Fibroblast of lung (primary cell): ENCODE measurements at regions not wholly inside any gene's neighbourhood (a gene's known extent, or its start where the extent isn't known, plus 50 kb on each side); places are given as distances from the start of the nearest gene placed in this dataset.

Source experiments
- DNase-seq, 2 donors: peaks; one replicate each; pipeline versions ENCODE4 v3.0.0 to v3.0.0-alpha.2; 2010; ENCODE audit warnings: low read depth in 2 of 2
- H2AFZ ChIP-seq: 2 replicates; pipeline ENCODE4 v1.5.1; 2012; ENCODE audit warnings: low read length, control low read depth, inconsistent platforms
- H3K27ac ChIP-seq: 2 replicates; pipeline ENCODE4 v1.5.1; 2011; ENCODE audit warnings: low read length, control low read depth; ENCODE audit not compliant: insufficient read depth
- H3K27me3 ChIP-seq: 2 replicates; pipeline ENCODE4 v1.5.1; 2011; ENCODE audit warnings: mild to moderate bottlenecking, low read length; ENCODE audit not compliant: control insufficient read depth, insufficient read depth
- H3K36me3 ChIP-seq: 2 replicates; pipeline ENCODE4 v1.5.1; 2011; ENCODE audit warnings: low read length; ENCODE audit not compliant: control insufficient read depth, insufficient read depth
- H3K4me1 ChIP-seq: 2 replicates; pipeline ENCODE4 v1.5.1; 2011; ENCODE audit warnings: low read length; ENCODE audit not compliant: control insufficient read depth, insufficient read depth; ENCODE audit errors: extremely low read depth
- H3K4me2 ChIP-seq: 2 replicates; pipeline ENCODE4 v1.5.1; 2011; ENCODE audit warnings: low read length, control low read depth; ENCODE audit not compliant: insufficient read depth; ENCODE audit errors: extremely low read depth
- H3K4me3 ChIP-seq, 4 experiments: fragments of 200-600 bp in 1 of 4; sonication (generic) in 1 of 4; replicated peaks in 1 of 4; 2 replicates each; pipeline ENCODE4 v1.5.1; 2011 to 2016; ENCODE audit warnings: low read length in 4 of 4, low read depth in 3 of 4, mild to moderate bottlenecking in 3 of 4, control low read depth in 2 of 4, inconsistent platforms in 1 of 4, mixed read lengths in 1 of 4; ENCODE audit not compliant: insufficient read depth in 1 of 4; ENCODE audit errors: control extremely low read depth in 1 of 4
- H3K79me2 ChIP-seq: 2 replicates; pipeline ENCODE4 v1.5.1; 2012; ENCODE audit warnings: mild to moderate bottlenecking, low read length, inconsistent platforms; ENCODE audit not compliant: control insufficient read depth, insufficient read depth
- H3K9ac ChIP-seq: 2 replicates; pipeline ENCODE4 v1.5.1; 2011; ENCODE audit warnings: mild to moderate bottlenecking, low read length, control low read depth; ENCODE audit not compliant: insufficient read depth
- H3K9me3 ChIP-seq: 2 replicates; pipeline ENCODE4 v1.5.1; 2012; ENCODE audit warnings: low read depth, low read length; ENCODE audit not compliant: control insufficient read depth, insufficient read depth
- H4K20me1 ChIP-seq: 2 replicates; pipeline ENCODE4 v1.5.1; 2011; ENCODE audit warnings: low read length; ENCODE audit not compliant: control insufficient read depth, insufficient read depth; ENCODE audit errors: extremely low read depth
- EZH2 ChIP-seq: IDR thresholded peaks from 2 replicates; pipeline ENCODE4 v1.5.1; 2012; ENCODE audit warnings: low read length, control low read depth, mild to moderate bottlenecking; ENCODE audit errors: missing control alignments
- TF ChIP-seq, protein P1 (sequence below), 2 donors: IDR thresholded peaks in 1 of 2; conservative IDR thresholded peaks in 1 of 2; 1 replicate in 1 of 2; 2 replicates in 1 of 2; pipeline ENCODE4 v1.5.1; 2011 to 2012; ENCODE audit warnings: low read length in 2 of 2, control low read depth in 1 of 2, inconsistent platforms in 1 of 2, low read depth in 1 of 2, mild to moderate bottlenecking in 1 of 2

- H3K27me3 ChIP-seq: no peaks in the 10 kb centered on the region
- no peaks in the 10 kb centered on the region for H3K9me3 ChIP-seq
- H2AFZ ChIP-seq: no peak overlapping the region
- H3K4me2 ChIP-seq: no peak overlapping the region
- H3K27ac ChIP-seq: no peak overlapping the region
- H3K9ac ChIP-seq: no peak overlapping the region
- TF ChIP-seq, protein P1, sequence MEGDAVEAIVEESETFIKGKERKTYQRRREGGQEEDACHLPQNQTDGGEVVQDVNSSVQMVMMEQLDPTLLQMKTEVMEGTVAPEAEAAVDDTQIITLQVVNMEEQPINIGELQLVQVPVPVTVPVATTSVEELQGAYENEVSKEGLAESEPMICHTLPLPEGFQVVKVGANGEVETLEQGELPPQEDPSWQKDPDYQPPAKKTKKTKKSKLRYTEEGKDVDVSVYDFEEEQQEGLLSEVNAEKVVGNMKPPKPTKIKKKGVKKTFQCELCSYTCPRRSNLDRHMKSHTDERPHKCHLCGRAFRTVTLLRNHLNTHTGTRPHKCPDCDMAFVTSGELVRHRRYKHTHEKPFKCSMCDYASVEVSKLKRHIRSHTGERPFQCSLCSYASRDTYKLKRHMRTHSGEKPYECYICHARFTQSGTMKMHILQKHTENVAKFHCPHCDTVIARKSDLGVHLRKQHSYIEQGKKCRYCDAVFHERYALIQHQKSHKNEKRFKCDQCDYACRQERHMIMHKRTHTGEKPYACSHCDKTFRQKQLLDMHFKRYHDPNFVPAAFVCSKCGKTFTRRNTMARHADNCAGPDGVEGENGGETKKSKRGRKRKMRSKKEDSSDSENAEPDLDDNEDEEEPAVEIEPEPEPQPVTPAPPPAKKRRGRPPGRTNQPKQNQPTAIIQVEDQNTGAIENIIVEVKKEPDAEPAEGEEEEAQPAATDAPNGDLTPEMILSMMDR (conservative IDR thresholded peaks at IDR 0.05 in 1 of 2, IDR thresholded peaks at IDR 0.05 in 1 of 2; ENCODE audit: low read depth in 1 of 2, low read length in 2 of 2): no peak
- TF ChIP-seq EZH2: no peak
- H4K20me1 ChIP-seq: no peaks in the 10 kb centered on the region
- DNase-seq: no peak
- H3K4me3 ChIP-seq: no peak overlapping the region
- no peaks in the 10 kb centered on the region for H3K36me3 ChIP-seq
- H3K4me1 ChIP-seq: no peaks in the 10 kb centered on the region
- H3K79me2 ChIP-seq: no peaks in the 10 kb centered on the region
Measured at GRCh38 chr20:40175296-40175695, 513.7 kb downstream of the MAFB start.

GRCh38 chr20:40173872-40174271, 515.2 kb downstream of the MAFB start:
- no peaks in the 10 kb centered on the region for H3K9me3 ChIP-seq
- H3K4me3 ChIP-seq: no peak overlapping the region
- H2AFZ ChIP-seq: no peak overlapping the region
- TF ChIP-seq EZH2: no peak
- TF ChIP-seq, protein P1 (conservative IDR thresholded peaks at IDR 0.05 in 1 of 2, IDR thresholded peaks at IDR 0.05 in 1 of 2; ENCODE audit: low read depth in 1 of 2, low read length in 2 of 2): no peak
- no peaks in the 10 kb centered on the region for H3K4me1 ChIP-seq
- H3K36me3 ChIP-seq: no peaks in the 10 kb centered on the region
- no peaks in the 10 kb centered on the region for H3K27me3 ChIP-seq
- DNase-seq: no peak
- H3K4me2 ChIP-seq: no peak overlapping the region
- no peaks in the 10 kb centered on the region for H3K79me2 ChIP-seq
- no peak overlapping the region for H3K9ac ChIP-seq
- no peaks in the 10 kb centered on the region for H4K20me1 ChIP-seq
- H3K27ac ChIP-seq: no peak overlapping the region

DNA sequence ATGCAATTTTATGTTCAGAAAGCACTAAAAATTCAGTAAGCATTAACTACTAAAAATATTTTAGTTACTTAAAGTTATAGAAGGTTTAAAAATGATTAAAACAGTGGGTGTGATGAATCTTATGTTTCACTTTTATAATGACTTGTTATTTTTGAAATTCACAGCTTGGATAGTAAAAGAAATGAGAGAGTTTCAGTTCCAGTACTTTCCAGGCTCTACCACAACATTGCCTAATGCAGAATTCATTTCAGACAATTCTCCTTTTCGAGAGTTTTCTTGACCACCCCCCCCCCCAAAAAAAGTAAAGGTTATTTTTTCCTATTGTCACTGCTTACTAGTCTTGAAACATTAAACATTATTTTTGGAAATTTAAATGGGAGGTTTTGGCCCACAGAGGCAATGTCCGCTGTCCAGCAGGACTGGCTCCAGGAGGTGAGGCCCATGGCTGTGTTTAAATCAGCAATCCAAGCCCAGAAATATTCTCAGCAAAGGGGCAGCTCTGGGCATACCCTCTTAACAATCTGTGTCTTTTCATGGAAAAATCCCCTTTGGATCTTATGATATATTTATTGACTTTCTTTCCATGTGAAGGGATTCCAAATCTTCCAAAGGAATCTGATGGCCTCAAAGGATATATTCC, 519.9 kb downstream of the MAFB start:
- no peak overlapping the region for H3K9ac ChIP-seq
- H3K4me2 ChIP-seq: no peak overlapping the region
- no peaks in the 10 kb centered on the region for H3K9me3 ChIP-seq
- H3K36me3 ChIP-seq: no peaks in the 10 kb centered on the region
- H3K4me1 ChIP-seq: no peaks in the 10 kb centered on the region
- H3K4me3 ChIP-seq: no peak overlapping the region
- H3K27ac ChIP-seq: no peak overlapping the region
- H2AFZ ChIP-seq: no peak overlapping the region
- H3K79me2 ChIP-seq: no peaks in the 10 kb centered on the region
- H4K20me1 ChIP-seq: no peaks in the 10 kb centered on the region
- H3K27me3 ChIP-seq: no peaks in the 10 kb centered on the region
- no peak for TF ChIP-seq EZH2
- TF ChIP-seq, protein P1 (conservative IDR thresholded peaks at IDR 0.05 in 1 of 2, IDR thresholded peaks at IDR 0.05 in 1 of 2; ENCODE audit: low read depth in 1 of 2, low read length in 2 of 2): no peak
- DNase-seq: no peak
